NCI-H2196 (cell line): ENCODE measurements at regions not wholly inside any gene's neighbourhood (a gene's known extent, or its start where the extent isn't known, plus 50 kb on each side); places are given as distances from the start of the nearest gene placed in this dataset.
"Not testable (repeated sequence)": the region's sequence is repeated elsewhere in the genome, so short reads cannot be mapped to it uniquely, and the experiment has no call there.

ENCODE experiments used
- DNase-seq: peaks from one replicate; lab custom pipeline; 2025; ENCODE audit not compliant: unreplicated experiment; lab: John Stamatoyannopoulos, UW

GRCh38 chr18:46179306-46179705 is 75.1 kb downstream of the HAUS1 start:
- no peak for DNase-seq

- DNase-seq = no peak
These were observed 78.6 kb downstream of the HAUS1 start for GRCh38 chr18:46182633-46183358.

DNA sequence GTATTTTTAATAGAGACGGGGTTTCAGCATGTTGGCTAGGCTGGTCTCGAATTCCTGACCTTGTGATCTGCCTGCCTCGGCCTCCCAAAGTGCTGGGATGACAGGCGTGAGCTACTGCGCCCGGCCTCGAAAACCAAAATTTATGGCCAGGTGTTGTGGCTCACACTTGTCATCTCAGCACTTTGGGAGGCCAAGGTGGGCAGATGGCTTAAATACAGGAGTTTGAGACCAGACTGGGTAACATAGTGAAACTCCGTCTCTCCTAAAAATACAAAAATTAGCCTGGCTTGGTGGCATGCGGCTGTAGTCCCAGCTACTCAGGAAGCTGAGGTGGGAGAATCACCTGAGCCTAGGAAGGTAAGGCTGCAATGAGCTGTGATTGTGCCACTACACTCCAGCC is 80.1 kb downstream of the HAUS1 start:
- not testable (repeated sequence) for DNase-seq

GRCh38 chr18:46184727-46185126 is 80.5 kb downstream of the HAUS1 start:
- DNase-seq = no peak

- DNase-seq = no peak
These were observed 86.5 kb downstream of the HAUS1 start for GRCh38 chr18:46190667-46191066.

- DNase-seq = no peak
These were observed 92.5 kb downstream of the HAUS1 start for GRCh38 chr18:46196627-46197243.

GRCh38 chr18:46199515-46200147 is 95.4 kb downstream of the HAUS1 start:
- peak; percentile 43 for DNase-seq

- not testable (repeated sequence) for DNase-seq
These were observed 96.2 kb downstream of the HAUS1 start for GRCh38 chr18:46200178-46201055.

DNA sequence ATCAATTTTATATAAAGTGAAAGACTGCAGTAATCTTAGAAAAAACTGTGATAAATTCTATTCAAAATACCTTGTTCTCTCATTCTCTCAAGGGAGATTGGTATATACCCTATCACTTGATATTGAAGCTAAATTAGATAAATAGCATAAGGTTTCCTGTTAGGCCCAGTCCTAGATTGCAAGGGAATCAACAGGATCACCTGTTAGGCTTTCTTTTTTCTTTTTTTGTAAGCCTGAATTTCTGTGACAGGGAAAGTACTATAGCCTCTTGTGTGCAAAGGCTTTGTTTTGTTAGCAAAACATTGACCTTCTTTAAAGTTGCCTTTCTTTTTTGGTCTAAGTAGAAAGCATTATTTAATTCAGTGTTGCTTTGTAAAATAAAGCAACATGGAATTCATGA is 100.0 kb downstream of the HAUS1 start:
- no peak for DNase-seq

GRCh38 chr18:46207985-46208384 is 103.8 kb downstream of the HAUS1 start:
- no peak for DNase-seq

GRCh38 chr18:46209161-46209560 is 105.0 kb downstream of the HAUS1 start:
- DNase-seq = no peak

GRCh38 chr18:46211816-46212215 is 107.6 kb downstream of the HAUS1 start:
- no peak for DNase-seq

DNA sequence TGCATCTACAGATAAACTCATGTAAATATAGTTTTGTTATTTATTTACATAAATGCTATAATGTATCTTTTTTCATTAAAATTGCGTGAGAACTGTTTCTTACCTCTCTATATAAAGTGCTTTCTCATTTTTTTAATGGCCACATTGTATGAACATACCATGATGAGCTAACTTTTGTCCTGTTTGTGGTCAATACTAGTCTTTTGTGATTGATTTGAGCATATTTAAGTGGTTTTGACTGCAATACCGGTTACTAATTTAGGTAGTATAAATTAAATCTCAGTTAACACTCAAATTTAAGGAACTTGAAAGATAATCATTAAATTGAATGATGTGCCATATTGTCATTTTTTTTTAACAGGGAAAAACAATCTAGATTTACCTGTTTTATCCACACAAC is 108.2 kb downstream of the HAUS1 start:
- no peak for DNase-seq

DNA sequence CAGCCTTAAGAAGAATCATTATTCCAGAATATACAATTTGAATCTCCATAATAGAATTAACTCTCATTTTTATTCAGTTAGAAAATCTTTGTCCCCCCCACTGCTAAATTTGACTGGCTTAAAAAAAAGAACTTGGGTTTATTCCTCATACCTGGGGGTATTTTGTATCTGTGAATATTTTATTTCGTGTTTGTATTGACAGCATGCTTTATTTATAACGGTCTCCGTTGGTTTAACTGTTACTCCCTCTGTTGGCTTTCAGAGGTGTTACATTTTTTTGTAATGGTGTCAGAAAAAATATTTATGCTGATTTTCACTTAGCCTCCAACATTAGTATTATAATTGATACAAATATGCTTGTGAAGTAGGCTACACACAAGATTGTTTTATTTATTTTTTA is 109.1 kb downstream of the HAUS1 start:
- no peak for DNase-seq

DNA sequence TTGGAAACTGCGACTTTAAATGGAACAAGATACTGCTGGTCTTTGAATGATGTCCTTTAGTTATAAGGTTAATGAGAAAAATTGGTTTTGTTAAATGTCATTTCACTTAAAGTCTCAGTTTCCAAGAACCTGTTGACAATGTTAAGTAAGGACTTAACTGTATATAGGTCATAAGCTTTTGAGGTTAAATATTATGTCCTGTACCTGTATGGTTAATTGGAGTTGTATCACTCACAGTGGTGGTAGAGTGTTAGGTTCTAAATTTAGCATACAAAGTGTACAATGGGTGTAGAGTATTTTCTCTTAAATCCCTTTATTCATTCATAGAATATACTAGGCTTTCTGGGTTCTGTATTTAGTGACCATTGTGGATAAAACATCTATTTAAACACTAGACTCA is 110.2 kb downstream of the HAUS1 start:
- no peak for DNase-seq

DNA sequence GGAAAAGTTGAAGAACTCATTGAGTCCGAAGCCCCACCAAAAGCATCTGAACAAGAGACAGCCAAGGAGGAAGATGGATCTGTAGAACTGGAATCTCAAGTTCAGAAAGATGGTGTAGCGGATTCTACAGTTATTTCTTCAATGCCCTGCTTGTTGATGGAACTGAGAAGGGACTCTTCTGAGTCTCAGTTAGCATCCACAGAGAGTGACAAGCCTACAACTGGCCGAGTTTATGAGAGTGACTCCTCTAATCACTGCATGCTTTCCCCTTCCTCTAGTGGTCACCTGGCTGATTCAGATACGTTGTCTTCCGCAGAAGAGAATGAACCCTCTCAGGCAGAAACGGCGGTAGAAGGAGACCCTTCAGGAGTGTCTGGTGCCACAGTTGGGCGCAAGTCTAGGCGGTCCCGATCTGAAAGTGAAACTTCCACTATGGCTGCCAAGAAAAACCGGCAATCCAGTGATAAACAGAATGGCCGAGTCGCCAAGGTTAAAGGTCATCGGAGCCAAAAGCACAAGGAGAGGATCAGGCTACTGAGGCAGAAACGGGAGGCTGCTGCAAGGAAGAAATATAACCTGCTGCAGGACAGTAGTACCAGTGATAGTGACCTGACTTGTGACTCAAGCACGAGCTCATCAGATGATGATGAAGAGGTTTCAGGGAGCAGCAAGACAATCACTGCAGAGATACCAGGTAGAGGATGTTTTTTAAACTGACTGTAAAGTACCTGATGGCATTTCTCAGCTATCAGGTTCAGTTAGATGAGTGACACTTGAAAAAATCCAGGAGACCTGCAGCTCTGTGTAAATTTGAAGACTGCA is 111.9 kb downstream of the HAUS1 start:
- no peak for DNase-seq

- DNase-seq = no peak
These were observed 115.9 kb downstream of the HAUS1 start for GRCh38 chr18:46220116-46220515.

GRCh38 chr18:46222093-46222492 is 117.9 kb downstream of the HAUS1 start:
- DNase-seq = no peak

DNA sequence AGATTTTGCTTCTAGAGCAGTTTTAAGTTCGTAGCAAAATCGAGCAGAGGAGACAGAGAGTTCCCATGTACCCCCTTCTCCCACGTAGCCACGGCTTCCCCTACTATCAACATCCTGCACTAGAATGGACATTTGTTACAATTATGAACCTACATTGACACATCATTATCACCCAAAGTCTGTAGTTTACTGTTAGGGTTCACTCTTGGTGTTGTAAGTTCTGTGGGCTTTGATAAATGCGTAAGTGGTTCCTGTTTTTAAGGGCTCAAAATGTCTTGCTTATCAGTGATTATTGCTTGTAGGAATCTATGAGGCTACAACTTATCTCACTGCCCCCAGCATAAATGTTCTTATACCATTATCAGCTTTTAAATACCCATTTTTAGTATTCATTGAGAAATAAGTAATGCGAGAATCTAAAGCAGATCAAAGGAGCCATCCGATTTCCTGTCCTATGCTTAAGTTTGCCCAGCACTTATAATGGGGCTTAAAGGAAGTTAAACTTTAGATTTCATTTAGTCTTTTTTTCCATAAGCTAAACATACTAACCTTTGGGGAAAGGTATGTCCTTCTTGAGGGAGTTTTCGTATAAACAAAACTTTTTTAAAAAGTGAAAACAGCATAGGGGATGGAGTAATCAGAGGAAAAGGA is 118.7 kb downstream of the HAUS1 start:
- no peak for DNase-seq

DNA sequence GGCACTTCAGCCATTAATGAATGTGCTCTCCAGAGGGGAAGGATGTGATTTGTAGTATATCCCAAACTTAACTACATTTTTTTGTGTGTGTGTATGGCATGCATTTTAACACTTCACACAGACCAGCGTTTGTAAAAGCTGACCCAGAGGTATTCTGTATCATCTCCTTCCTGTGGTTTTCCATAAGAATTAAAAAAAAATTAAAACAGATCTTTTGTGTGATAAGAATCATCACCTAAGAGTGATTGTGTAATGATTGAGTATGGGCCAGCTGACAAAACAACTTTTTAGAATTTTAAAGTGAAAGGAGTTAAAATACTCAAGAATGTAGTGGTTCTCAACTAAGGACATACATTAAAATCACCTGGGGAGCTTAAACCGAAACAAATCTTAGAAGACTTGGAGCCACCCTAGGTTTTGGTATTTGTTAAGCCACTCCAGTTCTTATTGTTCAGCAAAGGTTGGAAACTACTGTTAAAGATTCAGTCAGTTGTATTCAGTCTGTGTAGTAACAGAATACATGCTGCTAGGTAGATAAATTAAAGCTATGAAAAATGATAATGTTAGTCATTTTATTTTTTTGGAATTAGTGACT is 120.1 kb downstream of the HAUS1 start:
- no peak for DNase-seq
